ENCODE measurements at regions not wholly inside any gene's neighbourhood (a gene's known extent, or its start where the extent isn't known, plus 50 kb on each side); places are given as distances from the start of the nearest gene placed in this dataset.

- H3K27me3 ChIP-seq (ENCODE audit: control insufficient read depth, insufficient read depth, low read length): no peaks in the 10 kb centered on the region
- no peak overlapping the region for H3K4me3 ChIP-seq (ENCODE audit: low read depth, low read length)
- no peak overlapping the region for H3K9ac ChIP-seq (ENCODE audit: low read depth, low read length)
These were observed 51.2 kb upstream of the SEC16B start for GRCh38 chr1:178020968-178021640.

GRCh38 chr1:178021950-178022349, 52.1 kb upstream of the SEC16B start:
- Histone ChIP-seq H3K9ac (ENCODE audit: low read depth, low read length) (no peak overlapping the region), H3K36me3 (ENCODE audit: control insufficient read depth, insufficient read depth, low read length) (no peaks in the 10 kb centered on the region), H3K4me3 (ENCODE audit: low read depth, low read length) (no peak overlapping the region), H3K27me3 (ENCODE audit: control insufficient read depth, insufficient read depth, low read length) (no peaks in the 10 kb centered on the region), H3K9me3 (ENCODE audit: control insufficient read depth, insufficient read depth, low read length) (peaks cover 7% of the 10 kb centered on the region), H3K27ac (ENCODE audit: low read depth, low read length) (no peak overlapping the region), H3K4me1 (ENCODE audit: control insufficient read depth, insufficient read depth, low read length) (no peaks in the 10 kb centered on the region)

More at GRCh38 chr1:178020968-178021640, 51.2 kb upstream of the SEC16B start:
- Histone ChIP-seq H3K27ac (ENCODE audit: low read depth, low read length) (no peak overlapping the region), H3K36me3 (ENCODE audit: control insufficient read depth, insufficient read depth, low read length) (no peaks in the 10 kb centered on the region), H3K9me3 (ENCODE audit: control insufficient read depth, insufficient read depth, low read length) (peaks cover 7% of the 10 kb centered on the region), H3K4me1 (ENCODE audit: control insufficient read depth, insufficient read depth, low read length) (no peaks in the 10 kb centered on the region)

- H3K27ac ChIP-seq (ENCODE audit: low read depth, low read length): no peak overlapping the region
- H3K4me1 ChIP-seq (ENCODE audit: control insufficient read depth, insufficient read depth, low read length): no peaks in the 10 kb centered on the region
- H3K4me3 ChIP-seq (ENCODE audit: low read depth, low read length): no peak overlapping the region
- no peaks in the 10 kb centered on the region for H3K36me3 ChIP-seq (ENCODE audit: control insufficient read depth, insufficient read depth, low read length)
- H3K9ac ChIP-seq (ENCODE audit: low read depth, low read length): no peak overlapping the region
- no peaks in the 10 kb centered on the region for H3K27me3 ChIP-seq (ENCODE audit: control insufficient read depth, insufficient read depth, low read length)
- no peaks in the 10 kb centered on the region for H3K9me3 ChIP-seq (ENCODE audit: control insufficient read depth, insufficient read depth, low read length)
These were observed 53.3 kb upstream of the SEC16B start for GRCh38 chr1:178023181-178023618.

- H3K4me3 ChIP-seq (ENCODE audit: low read depth, low read length): no peak overlapping the region
- no peak overlapping the region for H3K27ac ChIP-seq (ENCODE audit: low read depth, low read length)
- H3K36me3 ChIP-seq (ENCODE audit: control insufficient read depth, insufficient read depth, low read length): no peaks in the 10 kb centered on the region
- no peaks in the 10 kb centered on the region for H3K4me1 ChIP-seq (ENCODE audit: control insufficient read depth, insufficient read depth, low read length)
- H3K9me3 ChIP-seq (ENCODE audit: control insufficient read depth, insufficient read depth, low read length): no peaks in the 10 kb centered on the region
- no peak overlapping the region for H3K9ac ChIP-seq (ENCODE audit: low read depth, low read length)
- no peaks in the 10 kb centered on the region for H3K27me3 ChIP-seq (ENCODE audit: control insufficient read depth, insufficient read depth, low read length)
These were observed 54.6 kb upstream of the SEC16B start for GRCh38 chr1:178024504-178024903.

GRCh38 chr1:178025613-178026356, 55.9 kb upstream of the SEC16B start:
- no peak overlapping the region for H3K27ac ChIP-seq (ENCODE audit: low read depth, low read length)
- no peaks in the 10 kb centered on the region for H3K4me1 ChIP-seq (ENCODE audit: control insufficient read depth, insufficient read depth, low read length)
- H3K9me3 ChIP-seq (ENCODE audit: control insufficient read depth, insufficient read depth, low read length): no peaks in the 10 kb centered on the region
- H3K4me3 ChIP-seq (ENCODE audit: low read depth, low read length): no peak overlapping the region
- no peaks in the 10 kb centered on the region for H3K27me3 ChIP-seq (ENCODE audit: control insufficient read depth, insufficient read depth, low read length)
- no peaks in the 10 kb centered on the region for H3K36me3 ChIP-seq (ENCODE audit: control insufficient read depth, insufficient read depth, low read length)
- H3K9ac ChIP-seq (ENCODE audit: low read depth, low read length): no peak overlapping the region

- no peaks in the 10 kb centered on the region for H3K27me3 ChIP-seq (ENCODE audit: control insufficient read depth, insufficient read depth, low read length)
- H3K27ac ChIP-seq (ENCODE audit: low read depth, low read length): no peak overlapping the region
- H3K36me3 ChIP-seq (ENCODE audit: control insufficient read depth, insufficient read depth, low read length): no peaks in the 10 kb centered on the region
- H3K9ac ChIP-seq (ENCODE audit: low read depth, low read length): no peak overlapping the region
- no peaks in the 10 kb centered on the region for H3K4me1 ChIP-seq (ENCODE audit: control insufficient read depth, insufficient read depth, low read length)
- no peak overlapping the region for H3K4me3 ChIP-seq (ENCODE audit: low read depth, low read length)
- H3K9me3 ChIP-seq (ENCODE audit: control insufficient read depth, insufficient read depth, low read length): no peaks in the 10 kb centered on the region
These were observed 59.1 kb upstream of the SEC16B start for GRCh38 chr1:178028841-178029481.

- Histone ChIP-seq H3K36me3 (ENCODE audit: control insufficient read depth, insufficient read depth, low read length) (no peaks in the 10 kb centered on the region), H3K9ac (ENCODE audit: low read depth, low read length) (no peak overlapping the region), H3K27me3 (ENCODE audit: control insufficient read depth, insufficient read depth, low read length) (no peaks in the 10 kb centered on the region), H3K4me3 (ENCODE audit: low read depth, low read length) (no peak overlapping the region), H3K9me3 (ENCODE audit: control insufficient read depth, insufficient read depth, low read length) (no peaks in the 10 kb centered on the region), H3K27ac (ENCODE audit: low read depth, low read length) (no peak overlapping the region), H3K4me1 (ENCODE audit: control insufficient read depth, insufficient read depth, low read length) (no peaks in the 10 kb centered on the region)
These were observed 60.6 kb upstream of the SEC16B start for GRCh38 chr1:178030467-178030866.

- H3K27ac ChIP-seq (ENCODE audit: low read depth, low read length): no peak overlapping the region
These were observed 62.0 kb upstream of the RASAL2 start for GRCh38 chr1:178031856-178032320.

GRCh38 chr1:178033019-178033418, 60.9 kb upstream of the RASAL2 start:
- Histone ChIP-seq H3K9ac (ENCODE audit: low read depth, low read length) (no peak overlapping the region), H3K27ac (ENCODE audit: low read depth, low read length) (no peak overlapping the region), H3K36me3 (ENCODE audit: control insufficient read depth, insufficient read depth, low read length) (no peaks in the 10 kb centered on the region), H3K4me1 (ENCODE audit: control insufficient read depth, insufficient read depth, low read length) (no peaks in the 10 kb centered on the region), H3K9me3 (ENCODE audit: control insufficient read depth, insufficient read depth, low read length) (no peaks in the 10 kb centered on the region), H3K4me3 (ENCODE audit: low read depth, low read length) (no peak overlapping the region), H3K27me3 (ENCODE audit: control insufficient read depth, insufficient read depth, low read length) (no peaks in the 10 kb centered on the region)

More at GRCh38 chr1:178031856-178032320, 62.0 kb upstream of the RASAL2 start:
- Histone ChIP-seq H3K4me1 (ENCODE audit: control insufficient read depth, insufficient read depth, low read length) (no peaks in the 10 kb centered on the region), H3K9me3 (ENCODE audit: control insufficient read depth, insufficient read depth, low read length) (no peaks in the 10 kb centered on the region), H3K4me3 (ENCODE audit: low read depth, low read length) (no peak overlapping the region), H3K36me3 (ENCODE audit: control insufficient read depth, insufficient read depth, low read length) (no peaks in the 10 kb centered on the region), H3K27me3 (ENCODE audit: control insufficient read depth, insufficient read depth, low read length) (no peaks in the 10 kb centered on the region), H3K9ac (ENCODE audit: low read depth, low read length) (no peak overlapping the region)

- Histone ChIP-seq H3K4me3 (ENCODE audit: low read depth, low read length) (no peak overlapping the region), H3K9ac (ENCODE audit: low read depth, low read length) (no peak overlapping the region), H3K4me1 (ENCODE audit: control insufficient read depth, insufficient read depth, low read length) (no peaks in the 10 kb centered on the region), H3K27ac (ENCODE audit: low read depth, low read length) (no peak overlapping the region), H3K27me3 (ENCODE audit: control insufficient read depth, insufficient read depth, low read length) (no peaks in the 10 kb centered on the region), H3K9me3 (ENCODE audit: control insufficient read depth, insufficient read depth, low read length) (no peaks in the 10 kb centered on the region), H3K36me3 (ENCODE audit: control insufficient read depth, insufficient read depth, low read length) (no peaks in the 10 kb centered on the region)
These were observed 59.2 kb upstream of the RASAL2 start for GRCh38 chr1:178034676-178035075.

GRCh38 chr1:178036090-178036489, 57.8 kb upstream of the RASAL2 start:
- Histone ChIP-seq H3K36me3 (ENCODE audit: control insufficient read depth, insufficient read depth, low read length) (no peaks in the 10 kb centered on the region), H3K27ac (ENCODE audit: low read depth, low read length) (no peak overlapping the region), H3K4me3 (ENCODE audit: low read depth, low read length) (no peak overlapping the region), H3K4me1 (ENCODE audit: control insufficient read depth, insufficient read depth, low read length) (no peaks in the 10 kb centered on the region), H3K27me3 (ENCODE audit: control insufficient read depth, insufficient read depth, low read length) (no peaks in the 10 kb centered on the region), H3K9me3 (ENCODE audit: control insufficient read depth, insufficient read depth, low read length) (no peaks in the 10 kb centered on the region), H3K9ac (ENCODE audit: low read depth, low read length) (no peak overlapping the region)

Measured in HUES48 (cell line).